ENCODE measurements at regions not wholly inside any gene's neighbourhood (a gene's known extent, or its start where the extent isn't known, plus 50 kb on each side); places are given as distances from the start of the nearest gene placed in this dataset.
A peak's percentile ranks its signal among the peaks of the same experiment; 100 is the strongest.

- H3K79me2 ChIP-seq: no peaks in the 10 kb centered on the region
- peaks cover 10% of the 10 kb centered on the region for H3K4me1 ChIP-seq
- no peak for TF ChIP-seq CTCF (IDR thresholded peaks at IDR 0.05)
- no peaks in the 10 kb centered on the region for H3K9me3 ChIP-seq (ENCODE audit: control insufficient read depth, low read length)
- H3K27me3 ChIP-seq (ENCODE audit: control insufficient read depth, insufficient read depth, low read length): no peaks in the 10 kb centered on the region
- no peaks in the 10 kb centered on the region for H3K36me3 ChIP-seq (ENCODE audit: control insufficient read depth, insufficient read depth, low read length)
- H2AFZ ChIP-seq: no peak overlapping the region
- H3K9ac ChIP-seq: no peak overlapping the region
- H3K4me3 ChIP-seq (ENCODE audit: low read depth, low read length): no peak overlapping the region
- H3K4me2 ChIP-seq (ENCODE audit: low read length): no peak overlapping the region
- no peak overlapping the region for H3K27ac ChIP-seq
These were observed 120.6 kb downstream of the DUSP6 start for GRCh38 chr12:89231686-89232085.

DNA sequence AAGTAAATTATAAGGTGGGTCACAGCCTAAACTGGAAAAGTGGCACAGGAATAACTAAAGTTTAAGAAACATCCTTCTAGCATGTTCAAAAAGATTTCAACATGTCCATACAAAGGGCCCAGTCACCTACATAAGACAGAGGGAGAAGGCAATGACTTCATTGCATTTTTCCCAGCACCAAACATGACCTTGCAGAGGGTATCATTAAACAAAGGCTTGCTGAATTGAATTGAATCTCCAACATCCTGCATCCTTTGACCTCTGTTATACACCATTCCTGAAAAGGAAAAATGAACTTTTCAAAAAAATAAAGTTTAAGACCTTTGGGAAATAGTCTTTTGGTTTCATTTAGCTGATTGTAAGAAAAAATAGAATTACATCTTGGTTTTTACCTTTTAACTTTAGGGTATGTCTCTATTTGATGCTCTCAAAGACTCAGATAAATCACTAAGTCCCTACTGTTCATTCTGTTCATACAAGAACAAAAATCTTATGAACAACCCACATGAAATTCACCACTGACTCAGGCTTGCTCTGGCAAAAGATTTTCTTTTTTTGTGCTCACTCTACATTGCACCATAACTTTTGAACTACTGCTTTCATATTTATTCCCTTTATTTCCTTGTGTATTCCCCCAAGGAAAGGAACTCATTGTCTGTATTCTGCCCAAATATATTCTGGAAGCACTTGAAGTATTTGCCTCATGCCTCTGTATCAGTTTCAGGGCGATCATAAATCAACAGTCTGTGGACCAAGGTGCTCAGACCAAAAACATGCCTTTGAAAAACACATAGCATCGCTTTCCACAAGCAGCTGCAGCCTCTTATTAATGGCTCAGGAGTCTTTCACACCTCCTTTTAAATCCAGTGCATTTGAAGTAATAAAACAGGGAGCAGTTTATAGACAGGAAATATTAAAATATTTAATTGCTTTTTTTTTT, 121.7 kb downstream of the DUSP6 start:
- no peaks in the 10 kb centered on the region for H3K9me3 ChIP-seq (ENCODE audit: control insufficient read depth, low read length)
- no peak overlapping the region for H3K9ac ChIP-seq
- H3K4me2 ChIP-seq (ENCODE audit: low read length): no peak overlapping the region
- H3K79me2 ChIP-seq: no peaks in the 10 kb centered on the region
- no peaks in the 10 kb centered on the region for H3K27me3 ChIP-seq (ENCODE audit: control insufficient read depth, insufficient read depth, low read length)
- no peaks in the 10 kb centered on the region for H3K36me3 ChIP-seq (ENCODE audit: control insufficient read depth, insufficient read depth, low read length)
- H3K27ac ChIP-seq: no peak overlapping the region
- no peak for TF ChIP-seq CTCF (IDR thresholded peaks at IDR 0.05)
- H2AFZ ChIP-seq: no peak overlapping the region
- H3K4me1 ChIP-seq: peaks cover 16% of the 10 kb centered on the region
- no peak overlapping the region for H3K4me3 ChIP-seq (ENCODE audit: low read depth, low read length)

DNA sequence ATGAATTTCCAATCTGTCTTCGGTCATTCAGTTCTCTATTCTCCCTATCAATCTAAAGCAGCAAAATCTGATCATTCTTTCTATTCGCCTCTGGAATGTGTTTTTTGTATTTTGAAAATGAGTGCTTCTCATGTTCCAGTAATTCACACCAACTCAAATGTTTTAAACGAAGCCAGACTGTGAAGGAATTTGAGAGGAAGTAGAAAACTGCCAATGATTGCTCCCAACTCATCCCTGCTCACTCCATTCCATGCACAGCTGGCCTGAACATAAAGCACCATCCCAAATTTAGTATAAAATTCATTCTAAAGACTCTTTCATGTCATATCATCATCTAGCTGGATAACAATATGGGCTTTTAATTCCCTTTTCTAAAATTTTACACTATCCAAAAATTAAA, 123.8 kb downstream of the DUSP6 start:
- TF ChIP-seq CTCF (IDR thresholded peaks at IDR 0.05): no peak
- H3K9ac ChIP-seq: no peak overlapping the region

GRCh38 chr12:89227774-89228173, 124.5 kb downstream of the DUSP6 start:
- H3K27me3 ChIP-seq (ENCODE audit: control insufficient read depth, insufficient read depth, low read length): no peaks in the 10 kb centered on the region
- no peak for TF ChIP-seq CTCF (IDR thresholded peaks at IDR 0.05)
- no peaks in the 10 kb centered on the region for H3K36me3 ChIP-seq (ENCODE audit: control insufficient read depth, insufficient read depth, low read length)
- H3K4me2 ChIP-seq (ENCODE audit: low read length): no peak overlapping the region
- H3K9ac ChIP-seq: no peak overlapping the region
- no peaks in the 10 kb centered on the region for H3K9me3 ChIP-seq (ENCODE audit: control insufficient read depth, low read length)
- H3K4me1 ChIP-seq: peaks cover 21% of the 10 kb centered on the region
- H2AFZ ChIP-seq: no peak overlapping the region
- no peak overlapping the region for H3K27ac ChIP-seq
- H3K79me2 ChIP-seq: no peaks in the 10 kb centered on the region
- no peak overlapping the region for H3K4me3 ChIP-seq (ENCODE audit: low read depth, low read length)

More for the DNA sequence above, 123.8 kb downstream of the DUSP6 start:
- no peak overlapping the region for H3K27ac ChIP-seq
- no peak overlapping the region for H3K4me3 ChIP-seq (ENCODE audit: low read depth, low read length)
- no peaks in the 10 kb centered on the region for H3K27me3 ChIP-seq (ENCODE audit: control insufficient read depth, insufficient read depth, low read length)
- H3K4me1 ChIP-seq: peaks cover 21% of the 10 kb centered on the region
- H2AFZ ChIP-seq: peak overlapping the region; percentile 47
- no peaks in the 10 kb centered on the region for H3K36me3 ChIP-seq (ENCODE audit: control insufficient read depth, insufficient read depth, low read length)
- H3K4me2 ChIP-seq (ENCODE audit: low read length): no peak overlapping the region
- H3K79me2 ChIP-seq: no peaks in the 10 kb centered on the region
- H3K9me3 ChIP-seq (ENCODE audit: control insufficient read depth, low read length): no peaks in the 10 kb centered on the region
